ENCODE measurements at regions not wholly inside any gene's neighbourhood (a gene's known extent, or its start where the extent isn't known, plus 50 kb on each side); places are given as distances from the start of the nearest gene placed in this dataset.

- Histone ChIP-seq H3K27ac (no peak overlapping the region), H3K9me3 (no peaks in the 10 kb centered on the region), H3K4me1 (no peaks in the 10 kb centered on the region), H3K36me3 (no peaks in the 10 kb centered on the region), H3K4me3 (no peak overlapping the region), H3K27me3 (no peaks in the 10 kb centered on the region)
- intact Hi-C loops (cut with DNase I), result no loop called here
- 72 to 90% methylated on average over 1 of the region's 1 CpG for WGBS, 2 donors
- TF ChIP-seq POLR2AphosphoS5 (IDR thresholded peaks at IDR 0.05), result no peak
- no peak for TF ChIP-seq POLR2A (IDR thresholded peaks at IDR 0.05)
- TF ChIP-seq, protein P1, sequence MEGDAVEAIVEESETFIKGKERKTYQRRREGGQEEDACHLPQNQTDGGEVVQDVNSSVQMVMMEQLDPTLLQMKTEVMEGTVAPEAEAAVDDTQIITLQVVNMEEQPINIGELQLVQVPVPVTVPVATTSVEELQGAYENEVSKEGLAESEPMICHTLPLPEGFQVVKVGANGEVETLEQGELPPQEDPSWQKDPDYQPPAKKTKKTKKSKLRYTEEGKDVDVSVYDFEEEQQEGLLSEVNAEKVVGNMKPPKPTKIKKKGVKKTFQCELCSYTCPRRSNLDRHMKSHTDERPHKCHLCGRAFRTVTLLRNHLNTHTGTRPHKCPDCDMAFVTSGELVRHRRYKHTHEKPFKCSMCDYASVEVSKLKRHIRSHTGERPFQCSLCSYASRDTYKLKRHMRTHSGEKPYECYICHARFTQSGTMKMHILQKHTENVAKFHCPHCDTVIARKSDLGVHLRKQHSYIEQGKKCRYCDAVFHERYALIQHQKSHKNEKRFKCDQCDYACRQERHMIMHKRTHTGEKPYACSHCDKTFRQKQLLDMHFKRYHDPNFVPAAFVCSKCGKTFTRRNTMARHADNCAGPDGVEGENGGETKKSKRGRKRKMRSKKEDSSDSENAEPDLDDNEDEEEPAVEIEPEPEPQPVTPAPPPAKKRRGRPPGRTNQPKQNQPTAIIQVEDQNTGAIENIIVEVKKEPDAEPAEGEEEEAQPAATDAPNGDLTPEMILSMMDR (IDR thresholded peaks at IDR 0.05), result no peak
- TF ChIP-seq EP300 (IDR thresholded peaks at IDR 0.05), result no peak
- no peak for DNase-seq
Measured at GRCh38 chr12:84643993-84644392, 268.6 kb downstream of the SLC6A15 start.

- Histone ChIP-seq H3K4me1 (peaks cover 0 to 3% (median 0%) of the 10 kb centered on the region in 4 donors), H3K36me3 (no peaks in the 10 kb centered on the region), H3K4me3 (no peak overlapping the region), H3K27ac (no peak overlapping the region), H3K9me3 (no peaks in the 10 kb centered on the region), H3K27me3 (no peaks in the 10 kb centered on the region)
- DNase-seq, result no peak
- intact Hi-C loops (cut with DNase I), result no loop called here
- WGBS, 2 donors, result 56% methylated on average over 2 of the region's 2 CpGs
- no peak for TF ChIP-seq EP300 (IDR thresholded peaks at IDR 0.05)
- TF ChIP-seq POLR2AphosphoS5 (IDR thresholded peaks at IDR 0.05), result no peak
- TF ChIP-seq, protein P1 (IDR thresholded peaks at IDR 0.05), result no peak
- TF ChIP-seq POLR2A (IDR thresholded peaks at IDR 0.05), result no peak
Measured at GRCh38 chr12:84641940-84642545, 270.6 kb downstream of the SLC6A15 start.

GRCh38 chr12:84638811-84639368, 273.7 kb downstream of the SLC6A15 start:
- no peaks in the 10 kb centered on the region for H3K27me3 ChIP-seq
- H3K27ac ChIP-seq, result no peak overlapping the region
- H3K9me3 ChIP-seq, result no peaks in the 10 kb centered on the region
- no peaks in the 10 kb centered on the region for H3K36me3 ChIP-seq
- peaks cover 0 to 3% (median 0%) of the 10 kb centered on the region in 4 donors for H3K4me1 ChIP-seq
- DNase-seq, result no peak
- H3K4me3 ChIP-seq, result no peak overlapping the region
- TF ChIP-seq POLR2AphosphoS5 (IDR thresholded peaks at IDR 0.05), result no peak
- TF ChIP-seq, protein P1 (IDR thresholded peaks at IDR 0.05), result no peak
- no peak for TF ChIP-seq POLR2A (IDR thresholded peaks at IDR 0.05)
- TF ChIP-seq EP300 (IDR thresholded peaks at IDR 0.05), result no peak
- intact Hi-C loops (cut with DNase I), result no loop called here
- WGBS, 2 donors, result 69 to 81% methylated on average over 2 of the region's 2 CpGs

GRCh38 chr12:84637926-84638325, 274.7 kb downstream of the SLC6A15 start:
- no peak for TF ChIP-seq EP300 (IDR thresholded peaks at IDR 0.05)
- TF ChIP-seq POLR2A (IDR thresholded peaks at IDR 0.05), result no peak
- TF ChIP-seq, protein P1 (IDR thresholded peaks at IDR 0.05), result no peak
- no peak for TF ChIP-seq POLR2AphosphoS5 (IDR thresholded peaks at IDR 0.05)
- Histone ChIP-seq H3K27ac (peak overlapping the region in 1 of 4 donors; percentile 9), H3K9me3 (no peaks in the 10 kb centered on the region), H3K36me3 (no peaks in the 10 kb centered on the region), H3K27me3 (no peaks in the 10 kb centered on the region), H3K4me1 (peaks cover 0 to 3% (median 0%) of the 10 kb centered on the region in 4 donors), H3K4me3 (no peak overlapping the region)
- intact Hi-C loops (cut with DNase I), result no loop called here
- DNase-seq, result no peak

Measured in sigmoid colon (tissue), 6 donors.